ENCODE measurements at regions not wholly inside any gene's neighbourhood (a gene's known extent, or its start where the extent isn't known, plus 50 kb on each side); places are given as distances from the start of the nearest gene placed in this dataset.

- Histone ChIP-seq H3K4me1 (ENCODE audit: control insufficient read depth in 1 of 2, insufficient read depth in 1 of 2, low read depth in 1 of 2, low read length in 1 of 2) (no peaks in the 10 kb centered on the region), H3K27me3 (peaks cover 45% of the 10 kb centered on the region), H3K4me3 (ENCODE audit: low read depth in 1 of 2, low read length in 1 of 2) (no peak overlapping the region), H3K36me3 (no peaks in the 10 kb centered on the region), H3K27ac (no peak overlapping the region), H3K9me3 (no peaks in the 10 kb centered on the region)
- TF ChIP-seq CTCF (IDR thresholded peaks at IDR 0.05): no peak
Observed at GRCh38 chr9:95749493-95749892, 126.0 kb upstream of the ERCC6L2 start.

GRCh38 chr9:95746408-95747180 is 128.9 kb upstream of the ERCC6L2 start:
- Histone ChIP-seq H3K36me3 (no peaks in the 10 kb centered on the region), H3K4me1 (ENCODE audit: control insufficient read depth in 1 of 2, insufficient read depth in 1 of 2, low read depth in 1 of 2, low read length in 1 of 2) (no peaks in the 10 kb centered on the region), H3K9me3 (no peaks in the 10 kb centered on the region), H3K27me3 (peaks cover 35% of the 10 kb centered on the region), H3K27ac (no peak overlapping the region), H3K4me3 (ENCODE audit: low read depth in 1 of 2, low read length in 1 of 2) (no peak overlapping the region)
- no peak for TF ChIP-seq CTCF (IDR thresholded peaks at IDR 0.05)

GRCh38 chr9:95742821-95743220 is 132.7 kb upstream of the ERCC6L2 start:
- no peak overlapping the region for H3K27ac ChIP-seq
- peaks cover 12% of the 10 kb centered on the region for H3K27me3 ChIP-seq

GRCh38 chr9:95741631-95742030 is 133.9 kb upstream of the ERCC6L2 start:
- H3K9me3 ChIP-seq: no peaks in the 10 kb centered on the region
- peaks cover 12% of the 10 kb centered on the region for H3K27me3 ChIP-seq
- no peaks in the 10 kb centered on the region for H3K36me3 ChIP-seq
- no peak overlapping the region for H3K27ac ChIP-seq
- no peak overlapping the region for H3K4me3 ChIP-seq (ENCODE audit: low read depth in 1 of 2, low read length in 1 of 2)
- H3K4me1 ChIP-seq (ENCODE audit: control insufficient read depth in 1 of 2, insufficient read depth in 1 of 2, low read depth in 1 of 2, low read length in 1 of 2): no peaks in the 10 kb centered on the region
- TF ChIP-seq CTCF (IDR thresholded peaks at IDR 0.05): no peak

More at GRCh38 chr9:95742821-95743220, 132.7 kb upstream of the ERCC6L2 start:
- H3K9me3 ChIP-seq: no peaks in the 10 kb centered on the region
- no peak overlapping the region for H3K4me3 ChIP-seq (ENCODE audit: low read depth in 1 of 2, low read length in 1 of 2)
- no peaks in the 10 kb centered on the region for H3K4me1 ChIP-seq (ENCODE audit: control insufficient read depth in 1 of 2, insufficient read depth in 1 of 2, low read depth in 1 of 2, low read length in 1 of 2)
- no peaks in the 10 kb centered on the region for H3K36me3 ChIP-seq
- TF ChIP-seq CTCF (IDR thresholded peaks at IDR 0.05): no peak

GRCh38 chr9:95740217-95741004 is 135.1 kb upstream of the ERCC6L2 start:
- Histone ChIP-seq H3K27ac (no peak overlapping the region), H3K36me3 (no peaks in the 10 kb centered on the region), H3K27me3 (peaks cover 12% of the 10 kb centered on the region), H3K9me3 (no peaks in the 10 kb centered on the region), H3K4me3 (ENCODE audit: low read depth in 1 of 2, low read length in 1 of 2) (no peak overlapping the region), H3K4me1 (ENCODE audit: control insufficient read depth in 1 of 2, insufficient read depth in 1 of 2, low read depth in 1 of 2, low read length in 1 of 2) (no peaks in the 10 kb centered on the region)
- no peak for TF ChIP-seq CTCF (IDR thresholded peaks at IDR 0.05)
